Urinary bladder (tissue), 3 donors: ENCODE measurements at regions not wholly inside any gene's neighbourhood (a gene's known extent, or its start where the extent isn't known, plus 50 kb on each side); places are given as distances from the start of the nearest gene placed in this dataset.

Experiments
- DNase-seq: peaks from one replicate; pipeline ENCODE4 v3.0.0-alpha.2; 2015; ENCODE audit errors: extremely low spot score
- H3K27ac ChIP-seq: one replicate; pipeline ENCODE4 v1.5.1; 2013; ENCODE audit warnings: low read depth, mild to moderate bottlenecking, moderate library complexity
- H3K36me3 ChIP-seq: one replicate; pipeline ENCODE4 v1.6.1; 2013; ENCODE audit warnings: mild to moderate bottlenecking, moderate library complexity; ENCODE audit not compliant: insufficient read depth
- H3K4me1 ChIP-seq: one replicate; pipeline ENCODE4 v1.6.1; 2013; ENCODE audit warnings: mild to moderate bottlenecking, moderate library complexity; ENCODE audit not compliant: insufficient read depth
- H3K4me3 ChIP-seq: one replicate; pipeline ENCODE4 v1.5.1; 2013; ENCODE audit warnings: low read depth, low read length
- WGBS: extraction: QIAGEN DNeasy Blood & Tissue Kit; methylation state at CpG from one replicate; pipeline ENCODE4 v1.1.7; 2013; 5-methylcytosine and 5-hydroxymethylcytosine counted together
- donor health status: healthy with polysubstance abuse.
- donor health status: healthy.

- Histone ChIP-seq H3K4me3 (no peak overlapping the region), H3K27ac (no peak overlapping the region), H3K36me3 (no peaks in the 10 kb centered on the region), H3K4me1 (no peaks in the 10 kb centered on the region)
- DNase-seq: no peak
- 75% methylated on average over 4 of the region's 4 CpGs for WGBS
Observed at GRCh38 chr2:198324071-198324470, 519.7 kb downstream of the PLCL1 start.

GRCh38 chr2:198322275-198322674, 517.9 kb downstream of the PLCL1 start:
- Histone ChIP-seq H3K27ac (no peak overlapping the region), H3K36me3 (no peaks in the 10 kb centered on the region), H3K4me3 (no peak overlapping the region), H3K4me1 (no peaks in the 10 kb centered on the region)
- WGBS: 85% methylated on average over 8 of the region's 8 CpGs
- DNase-seq: no peak

GRCh38 chr2:198321522-198322088, 517.2 kb downstream of the PLCL1 start:
- H3K27ac ChIP-seq: no peak overlapping the region
- H3K4me1 ChIP-seq: no peaks in the 10 kb centered on the region
- no peak for DNase-seq
- H3K36me3 ChIP-seq: no peaks in the 10 kb centered on the region
- H3K4me3 ChIP-seq: no peak overlapping the region
- 81% methylated on average over 4 of the region's 4 CpGs for WGBS

- no peaks in the 10 kb centered on the region for H3K36me3 ChIP-seq
- no peak for DNase-seq
Observed at GRCh38 chr2:198316852-198317396, 512.5 kb downstream of the PLCL1 start.

GRCh38 chr2:198315791-198316630, 511.6 kb downstream of the PLCL1 start:
- DNase-seq: no peak
- Histone ChIP-seq H3K4me1 (no peaks in the 10 kb centered on the region), H3K36me3 (no peaks in the 10 kb centered on the region), H3K27ac (no peak overlapping the region), H3K4me3 (no peak overlapping the region)
- WGBS: 63% methylated on average over 4 of the region's 4 CpGs

More at GRCh38 chr2:198316852-198317396, 512.5 kb downstream of the PLCL1 start:
- 86% methylated on average over 7 of the region's 7 CpGs for WGBS
- H3K27ac ChIP-seq: no peak overlapping the region
- H3K4me3 ChIP-seq: no peak overlapping the region
- no peaks in the 10 kb centered on the region for H3K4me1 ChIP-seq

GRCh38 chr2:198314559-198315153, 510.3 kb downstream of the PLCL1 start:
- no peaks in the 10 kb centered on the region for H3K36me3 ChIP-seq
- no peak overlapping the region for H3K27ac ChIP-seq
- peak; percentile 6 for DNase-seq
- no peaks in the 10 kb centered on the region for H3K4me1 ChIP-seq
- 10% methylated on average over 8 of the region's 8 CpGs for WGBS
- no peak overlapping the region for H3K4me3 ChIP-seq

GRCh38 chr2:198312596-198313483, 508.4 kb downstream of the PLCL1 start:
- DNase-seq: no peak
- Histone ChIP-seq H3K36me3 (no peaks in the 10 kb centered on the region), H3K4me1 (no peaks in the 10 kb centered on the region), H3K27ac (no peak overlapping the region), H3K4me3 (no peak overlapping the region)
- 42% methylated on average over 11 of the region's 11 CpGs for WGBS

- WGBS: 94% methylated on average over 5 of the region's 5 CpGs
- no peaks in the 10 kb centered on the region for H3K36me3 ChIP-seq
- H3K4me3 ChIP-seq: no peak overlapping the region
- H3K4me1 ChIP-seq: no peaks in the 10 kb centered on the region
- no peak for DNase-seq
- H3K27ac ChIP-seq: no peak overlapping the region
Observed at GRCh38 chr2:198311020-198311419, 506.6 kb downstream of the PLCL1 start.

- Histone ChIP-seq H3K4me1 (no peaks in the 10 kb centered on the region), H3K4me3 (no peak overlapping the region), H3K27ac (no peak overlapping the region), H3K36me3 (no peaks in the 10 kb centered on the region)
- 9% methylated on average over 8 of the region's 8 CpGs for WGBS
- peak; percentile 18 for DNase-seq
Observed at GRCh38 chr2:198309673-198310280, 505.4 kb downstream of the PLCL1 start.

GRCh38 chr2:198309081-198309480, 504.7 kb downstream of the PLCL1 start:
- WGBS: 94% methylated on average over 1 of the region's 1 CpG
- no peaks in the 10 kb centered on the region for H3K36me3 ChIP-seq
- no peaks in the 10 kb centered on the region for H3K4me1 ChIP-seq
- H3K27ac ChIP-seq: no peak overlapping the region
- no peak for DNase-seq
- no peak overlapping the region for H3K4me3 ChIP-seq

GRCh38 chr2:198308368-198308767, 504.0 kb downstream of the PLCL1 start:
- H3K4me3 ChIP-seq: no peak overlapping the region
- no peaks in the 10 kb centered on the region for H3K4me1 ChIP-seq
- no peak overlapping the region for H3K27ac ChIP-seq
- H3K36me3 ChIP-seq: no peaks in the 10 kb centered on the region
- no peak for DNase-seq
- 83% methylated on average over 3 of the region's 3 CpGs for WGBS

- 91% methylated on average over 3 of the region's 3 CpGs for WGBS
- no peak overlapping the region for H3K27ac ChIP-seq
- no peak for DNase-seq
- no peak overlapping the region for H3K4me3 ChIP-seq
- no peaks in the 10 kb centered on the region for H3K36me3 ChIP-seq
- H3K4me1 ChIP-seq: no peaks in the 10 kb centered on the region
Observed at GRCh38 chr2:198307093-198307492, 502.7 kb downstream of the PLCL1 start.

GRCh38 chr2:198304859-198305258, 500.5 kb downstream of the PLCL1 start:
- 71% methylated on average over 4 of the region's 4 CpGs for WGBS
- no peak overlapping the region for H3K27ac ChIP-seq
- H3K36me3 ChIP-seq: no peaks in the 10 kb centered on the region
- no peaks in the 10 kb centered on the region for H3K4me1 ChIP-seq
- H3K4me3 ChIP-seq: no peak overlapping the region
- no peak for DNase-seq
